ENCODE measurements at regions not wholly inside any gene's neighbourhood (a gene's known extent, or its start where the extent isn't known, plus 50 kb on each side); places are given as distances from the start of the nearest gene placed in this dataset.
"Not testable (repeated sequence)": the region's sequence is repeated elsewhere in the genome, so short reads cannot be mapped to it uniquely, and the experiment has no call there.

DNA sequence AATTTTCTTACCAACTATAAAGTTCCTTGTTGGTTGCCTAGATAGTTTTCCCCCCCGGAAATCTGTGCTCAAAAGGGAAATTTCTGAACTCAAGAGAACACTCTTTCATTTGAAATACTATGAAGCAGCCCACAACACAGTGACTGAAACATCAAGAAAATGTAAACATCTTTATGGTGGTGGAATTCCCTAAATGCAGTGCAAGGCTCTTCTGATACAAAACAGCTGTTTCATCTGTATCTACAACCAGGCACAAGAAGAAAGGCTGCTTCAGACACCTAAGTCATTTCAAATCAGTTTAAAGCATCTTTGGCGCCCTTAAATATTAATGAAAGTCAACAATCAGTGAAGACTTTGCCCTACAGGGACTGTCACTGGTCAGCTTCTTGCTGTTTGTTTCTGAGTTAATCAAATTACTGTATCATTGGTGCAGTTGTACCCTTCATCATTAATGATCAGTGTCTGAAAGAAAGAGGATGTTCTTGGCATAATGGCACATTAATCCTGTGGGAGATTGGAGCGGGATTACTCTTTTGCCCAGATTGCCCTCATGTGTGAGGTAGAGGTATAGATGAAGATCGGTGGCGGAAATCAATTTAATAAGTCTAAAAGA is 947.0 kb downstream of the NR2F1-AS1 start:
- no peak for DNase-seq

DNA sequence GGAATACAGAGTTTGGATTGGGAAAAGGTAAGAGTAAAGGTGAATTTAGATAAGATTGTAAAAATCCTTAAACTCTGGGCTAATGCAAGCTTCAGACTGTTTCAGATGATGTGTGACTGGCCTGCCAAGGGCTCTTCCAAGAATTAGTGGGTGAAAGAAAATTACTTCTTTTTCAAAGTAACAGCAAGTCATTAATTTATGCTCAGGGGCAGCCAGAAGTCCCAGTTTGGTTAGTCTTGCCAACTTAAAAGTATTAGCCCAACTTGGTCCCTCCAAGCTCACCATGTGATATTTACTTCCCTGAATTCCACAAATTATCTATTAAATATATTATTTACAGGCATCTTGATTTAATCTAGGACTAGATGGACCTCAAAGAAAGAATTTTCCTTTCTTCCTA is 947.8 kb downstream of the NR2F1-AS1 start:
- no peak for DNase-seq

DNA sequence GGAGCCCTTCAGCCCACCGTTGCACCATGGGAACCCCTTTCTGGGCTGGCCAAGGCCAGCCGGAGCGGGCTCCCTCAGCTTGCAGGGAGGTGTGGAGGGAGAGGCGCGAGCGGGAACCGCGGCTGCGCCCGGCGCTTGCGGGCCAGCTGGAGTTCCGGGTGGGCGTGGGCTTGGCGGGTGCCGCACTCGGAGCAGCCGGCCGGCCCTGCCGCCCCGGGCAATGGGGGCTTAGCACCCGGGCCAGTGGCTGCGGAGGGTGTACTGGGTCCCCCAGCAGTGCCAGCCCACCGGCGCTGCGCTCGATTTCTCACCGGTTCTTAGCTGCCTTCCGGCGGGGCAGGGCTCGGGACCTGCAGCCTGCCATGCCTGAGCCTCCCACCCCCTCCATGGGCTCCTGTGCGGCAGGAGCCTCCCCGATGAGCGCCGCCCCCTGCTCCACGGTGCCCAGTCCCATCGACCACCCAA is 949.8 kb downstream of the NR2F1-AS1 start:
- DNase-seq, result not testable (repeated sequence)

DNA sequence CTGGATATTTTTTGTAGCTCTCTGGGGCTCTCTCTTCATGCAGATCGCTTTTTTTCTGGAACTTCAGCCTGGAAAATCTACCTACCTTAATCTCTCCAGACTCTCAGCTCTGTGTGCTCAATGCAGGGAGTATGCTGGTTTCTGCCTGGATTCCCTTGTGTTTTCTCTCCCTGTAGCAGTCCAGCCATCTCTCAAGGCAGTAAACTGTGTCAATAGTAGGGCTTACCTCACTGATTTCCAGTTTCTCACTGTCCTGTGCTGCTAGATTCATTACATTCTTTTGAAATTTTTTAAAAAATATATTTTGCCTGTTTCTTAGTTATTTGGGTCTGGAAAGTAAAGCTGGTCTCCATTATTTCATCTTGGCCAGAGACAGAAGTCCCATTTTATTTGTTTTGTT is 951.4 kb downstream of the NR2F1-AS1 start:
- no peak for DNase-seq

DNA sequence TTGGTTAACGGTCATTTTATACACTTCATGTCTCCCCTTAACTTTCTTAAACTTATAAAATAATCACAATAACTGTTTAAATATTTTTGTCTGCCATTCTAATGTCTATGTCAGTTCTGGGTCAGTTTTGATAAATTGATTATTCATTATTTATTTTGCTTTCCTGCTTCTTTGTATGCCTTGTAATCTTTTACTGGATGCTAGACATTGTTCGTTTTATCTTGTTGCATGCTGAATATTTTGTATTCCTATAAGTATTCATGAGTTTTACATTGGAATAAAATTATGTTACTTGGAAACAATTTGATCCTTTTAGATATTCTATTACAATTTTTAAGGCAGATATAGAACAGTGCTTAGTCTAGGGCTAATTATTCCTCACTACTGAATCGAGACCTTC is 952.0 kb downstream of the NR2F1-AS1 start:
- DNase-seq, result no peak

DNA sequence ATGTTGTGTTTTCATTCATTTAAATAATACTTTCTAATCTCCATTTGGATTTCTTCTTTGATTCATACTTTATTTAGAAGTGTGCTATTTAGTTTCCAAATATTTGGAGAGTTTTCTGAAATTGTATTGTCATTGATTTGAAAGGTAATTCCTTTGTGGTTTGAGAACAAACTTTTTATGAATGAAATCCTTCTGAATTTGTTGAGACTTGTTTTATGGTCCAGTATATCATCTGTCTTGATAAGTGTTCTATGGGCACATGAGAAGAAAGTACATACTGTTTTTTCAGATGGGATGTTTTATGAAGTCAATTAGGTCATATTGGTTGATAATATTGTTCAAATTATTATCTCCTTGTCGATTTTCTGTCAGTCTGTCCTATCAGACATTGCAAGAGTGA is 953.8 kb downstream of the NR2F1-AS1 start:
- DNase-seq, result no peak

DNA sequence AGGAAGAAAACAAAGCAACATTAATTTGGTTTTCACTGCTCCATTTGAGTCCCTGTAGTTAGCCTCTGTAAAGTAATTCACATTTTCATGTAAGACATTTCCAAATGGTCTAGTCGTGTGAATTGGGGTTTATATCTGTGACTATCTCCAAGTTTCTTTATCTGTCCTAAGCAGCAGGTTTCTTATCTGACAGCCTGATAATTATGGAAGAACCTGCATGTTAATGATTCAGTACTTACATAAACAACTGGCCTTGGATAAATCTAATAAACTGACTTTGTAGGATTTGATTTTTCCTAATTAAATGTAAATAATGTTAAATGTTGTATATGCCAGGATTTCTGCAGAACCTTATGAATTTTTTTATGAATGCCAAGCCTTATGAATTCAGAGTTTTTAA is 964.9 kb downstream of the NR2F1-AS1 start:
- DNase-seq, result no peak

DNA sequence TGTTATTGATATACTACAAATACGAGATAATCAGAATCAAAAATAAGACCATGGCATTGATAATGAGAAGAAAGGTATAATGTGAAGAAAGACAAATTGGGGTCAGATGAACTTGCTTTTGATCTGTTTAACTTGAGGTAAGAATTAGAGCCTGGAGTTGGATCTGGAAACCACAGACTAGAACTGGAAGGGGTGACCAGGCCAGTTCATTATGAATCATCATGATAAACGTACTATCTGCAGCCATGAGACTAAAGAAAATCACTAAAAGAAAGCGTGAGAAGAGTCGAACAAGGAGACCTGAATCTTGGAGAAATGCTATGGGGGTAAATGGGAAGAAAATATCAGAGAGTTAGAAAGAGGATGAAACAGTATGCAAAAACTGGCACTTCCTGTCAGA is 967.5 kb downstream of the NR2F1-AS1 start:
- no peak for DNase-seq

DNA sequence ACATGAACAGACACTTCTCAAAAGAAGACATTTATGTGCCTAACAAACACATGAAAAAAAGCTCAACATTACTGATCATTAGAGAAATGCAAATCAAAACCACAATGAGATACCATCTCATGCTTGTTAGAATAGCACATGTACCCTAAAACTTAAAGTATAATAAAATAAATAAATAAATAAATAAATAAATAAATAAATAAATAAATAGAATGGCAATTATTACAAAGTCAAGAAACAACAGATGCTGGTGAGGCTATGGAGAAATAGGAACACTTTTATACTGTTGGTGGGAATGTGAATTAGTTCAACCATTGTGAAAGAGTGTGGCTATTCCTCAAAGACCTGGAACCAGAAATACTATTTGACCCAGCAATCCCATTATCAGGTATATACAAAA is 970.6 kb downstream of the NR2F1-AS1 start:
- DNase-seq, result not testable (repeated sequence)

DNA sequence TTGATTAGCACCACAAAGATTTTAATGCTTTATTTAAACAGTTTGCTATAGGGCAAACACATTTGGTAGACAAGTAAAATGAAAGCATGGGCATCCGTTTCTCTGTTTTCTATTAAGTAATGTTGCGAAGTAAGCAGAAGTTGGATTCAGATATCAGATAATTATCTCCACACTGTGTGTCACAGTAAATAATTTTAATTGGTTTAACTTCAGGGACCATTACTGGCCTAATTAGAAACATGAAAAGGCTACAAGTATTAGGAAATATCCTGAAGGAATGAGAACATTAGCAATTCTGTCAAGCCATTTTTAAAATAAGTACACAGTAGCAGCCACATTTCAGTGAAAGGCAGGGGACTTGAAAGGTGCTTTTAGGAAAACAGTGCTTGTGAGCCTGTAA is 975.4 kb downstream of the NR2F1-AS1 start:
- DNase-seq, result no peak

DNA sequence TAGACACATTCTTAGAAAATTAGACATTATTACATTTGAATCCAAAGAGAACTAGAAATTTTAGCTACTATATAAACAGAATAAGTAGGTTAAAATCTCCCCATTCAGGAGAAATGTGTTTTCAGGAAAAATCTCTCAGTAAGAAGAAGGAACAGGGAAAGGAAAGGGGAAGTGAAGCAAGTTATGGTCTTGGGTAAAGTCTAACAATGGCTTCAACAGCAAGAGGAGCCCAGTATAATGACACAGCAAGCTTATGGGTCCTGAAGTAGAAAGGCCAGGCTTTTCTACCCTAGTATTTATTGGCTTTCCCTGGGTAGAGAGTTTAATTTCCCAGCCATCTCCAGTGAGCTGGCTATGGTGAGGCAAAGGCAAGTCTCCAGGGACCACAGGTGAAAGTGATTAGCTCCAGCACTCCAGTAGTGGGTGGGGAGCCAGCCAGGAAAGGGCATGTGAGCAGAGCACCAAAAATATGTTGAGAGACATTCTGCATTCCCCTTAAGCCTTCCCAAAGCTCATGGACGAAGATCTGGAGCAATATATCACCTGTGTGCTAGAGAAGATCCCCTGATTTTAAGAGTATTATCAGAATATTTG is 981.7 kb downstream of the NR2F1-AS1 start:
- DNase-seq, result no peak

DNA sequence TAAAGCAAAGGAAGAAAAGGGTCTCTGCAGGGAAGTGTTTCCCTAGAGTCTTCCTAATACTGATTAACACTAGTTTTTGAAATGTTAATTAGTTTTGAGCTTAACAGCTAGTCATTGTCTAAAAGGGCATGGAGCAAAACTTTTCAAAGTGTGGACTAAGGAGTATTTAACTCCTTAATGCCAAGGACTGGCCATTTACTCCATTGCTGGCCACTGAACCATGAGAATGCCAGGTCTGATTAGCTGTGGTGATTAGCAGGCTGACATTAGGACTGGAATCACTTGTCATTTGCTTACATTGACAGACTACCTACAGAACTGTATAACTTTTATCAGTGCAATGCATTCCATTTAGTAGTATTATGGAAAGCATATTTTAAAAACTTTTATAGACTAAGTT is 987.0 kb downstream of the NR2F1-AS1 start:
- no peak for DNase-seq

DNA sequence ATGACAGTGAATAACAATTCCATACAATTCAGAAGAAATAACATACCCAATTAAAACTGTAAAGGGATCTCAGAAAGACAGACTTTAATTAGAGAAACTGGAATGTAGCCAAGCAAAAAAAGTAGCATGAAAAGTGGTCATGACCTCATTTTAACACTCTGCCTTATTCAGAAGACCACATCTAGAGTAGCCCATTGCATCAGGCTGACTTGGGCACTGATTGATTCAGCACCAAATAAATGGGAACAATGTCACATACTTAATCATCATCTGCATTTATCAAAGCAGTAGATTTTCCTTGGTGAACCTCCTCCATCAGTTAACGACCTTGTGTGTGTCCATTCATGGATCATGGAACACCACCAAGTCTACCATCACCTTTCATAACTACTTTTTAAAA is 992.1 kb downstream of the NR2F1-AS1 start:
- no peak for DNase-seq

DNA sequence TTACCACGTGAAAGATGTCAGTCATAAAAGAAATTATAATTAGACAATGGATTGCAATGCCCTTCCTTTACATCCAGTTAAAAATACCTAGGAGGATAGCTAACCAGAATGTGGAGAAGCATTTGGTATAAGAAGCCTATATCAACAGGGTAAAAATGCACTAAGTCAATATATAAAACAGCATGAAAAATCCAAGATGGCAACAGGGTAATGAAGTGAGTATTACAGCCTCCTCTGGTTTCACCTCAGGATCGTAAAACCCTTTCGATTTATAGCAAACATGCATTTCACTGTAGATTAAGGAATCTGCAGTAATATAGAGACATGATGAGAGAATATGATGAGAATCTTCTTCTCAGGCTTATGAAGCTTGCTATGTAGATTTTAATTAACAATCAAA is 999.3 kb downstream of the NR2F1-AS1 start:
- DNase-seq, result no peak

DNA sequence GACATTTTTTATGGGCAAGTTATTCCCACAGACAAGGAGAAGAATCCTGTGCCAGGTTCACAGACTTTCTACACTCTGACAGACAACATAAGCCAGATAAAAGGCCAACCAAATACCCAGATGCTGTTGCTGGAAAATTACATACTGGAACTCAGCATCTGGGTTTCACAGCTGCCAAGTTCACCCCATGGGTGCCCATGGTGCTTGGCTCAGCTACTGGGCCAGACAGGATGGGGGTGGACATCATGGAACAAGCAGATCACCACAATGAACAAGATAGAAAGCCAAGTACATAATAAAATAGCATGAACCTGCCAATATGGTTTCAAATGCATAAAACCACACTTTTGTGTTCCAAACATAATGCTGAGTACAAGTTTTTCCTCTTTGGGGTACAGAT is 999.8 kb downstream of the NR2F1-AS1 start:
- no peak for DNase-seq

DNA sequence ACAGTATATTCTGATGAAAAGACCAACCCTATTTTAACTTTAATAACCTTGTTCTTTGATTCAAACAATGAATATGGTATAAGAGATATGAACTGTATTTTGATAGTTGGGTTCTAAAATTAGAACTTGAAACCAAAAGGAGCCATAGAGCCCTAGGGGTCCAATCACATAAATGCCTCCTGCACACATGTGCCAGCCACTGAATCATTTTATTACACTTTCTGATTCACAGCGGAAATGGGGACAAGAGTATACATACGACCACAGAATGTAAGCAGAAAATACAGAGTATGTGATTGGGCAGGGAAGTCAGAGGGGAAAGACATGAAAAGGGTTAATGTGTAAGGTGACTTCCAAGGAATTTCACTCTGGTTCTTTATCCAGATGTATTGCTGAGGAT is 1000.2 kb downstream of the NR2F1-AS1 start:
- no peak for DNase-seq

DNA sequence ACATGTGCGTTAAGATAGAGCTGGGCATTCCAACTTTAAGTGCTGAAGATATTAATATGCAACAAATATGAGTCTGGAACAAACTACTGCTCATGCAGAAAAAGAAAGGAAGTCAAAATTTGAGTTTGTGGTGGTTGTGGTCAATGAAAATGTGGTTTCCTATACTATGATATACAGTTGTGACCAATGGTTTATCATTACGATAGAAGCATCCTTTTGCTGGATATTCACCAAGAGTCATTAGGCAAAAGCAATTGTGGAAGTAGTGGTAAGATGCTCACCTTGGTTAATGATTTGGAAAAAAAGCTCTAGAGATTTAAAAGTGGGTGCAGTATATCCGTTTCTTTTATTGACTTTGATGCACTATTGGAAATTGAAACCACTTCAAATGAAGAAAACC is 1007.0 kb downstream of the NR2F1-AS1 start:
- no peak for DNase-seq

DNA sequence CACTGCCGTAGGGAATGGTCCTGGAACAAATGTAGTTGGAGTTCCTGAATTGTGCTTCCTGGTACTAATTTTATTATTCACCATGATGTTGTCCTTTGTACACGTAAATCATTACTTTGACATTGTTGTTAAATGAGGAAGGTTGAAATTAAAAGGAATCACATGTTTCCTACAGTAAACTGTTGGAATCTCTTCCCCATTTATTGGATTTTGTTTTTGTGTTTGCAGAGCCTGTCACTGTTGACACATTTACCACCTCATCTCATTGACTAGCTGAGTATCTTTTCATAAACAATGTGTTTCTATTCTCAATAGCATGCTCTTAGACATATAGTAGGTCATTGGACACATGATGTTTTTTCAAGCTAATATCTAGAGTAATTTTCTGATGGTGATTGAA is 1012.5 kb downstream of the NR2F1-AS1 start:
- no peak for DNase-seq

DNA sequence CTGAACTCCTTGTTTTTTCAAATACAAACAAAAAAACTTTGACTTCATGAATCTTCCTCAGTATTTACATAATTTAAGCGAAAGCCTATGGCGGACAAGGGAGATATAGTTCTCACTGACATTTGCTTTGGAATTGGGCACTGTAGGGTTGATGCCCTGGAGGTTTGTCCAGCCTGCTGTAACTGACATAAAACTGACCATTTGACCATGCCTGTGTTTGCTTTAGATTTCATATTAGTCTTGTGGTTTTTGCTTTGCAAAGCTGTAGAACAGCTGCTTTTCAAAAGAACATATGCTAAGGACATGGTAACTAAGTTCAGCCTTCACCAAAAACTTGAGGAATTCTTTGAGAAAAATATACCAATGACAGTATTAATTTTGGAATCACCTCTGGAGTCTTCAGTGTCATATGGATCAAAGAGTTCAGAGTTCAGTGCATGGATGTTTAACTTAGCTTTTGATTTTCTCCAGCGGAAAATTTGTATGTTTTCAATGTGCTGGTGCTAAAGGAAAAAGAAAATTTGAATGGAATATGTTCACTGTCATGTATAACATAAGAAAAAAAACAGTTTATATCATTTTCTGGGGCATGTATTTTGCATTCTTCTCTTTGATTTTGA is 1013.1 kb downstream of the NR2F1-AS1 start:
- DNase-seq, result no peak

DNA sequence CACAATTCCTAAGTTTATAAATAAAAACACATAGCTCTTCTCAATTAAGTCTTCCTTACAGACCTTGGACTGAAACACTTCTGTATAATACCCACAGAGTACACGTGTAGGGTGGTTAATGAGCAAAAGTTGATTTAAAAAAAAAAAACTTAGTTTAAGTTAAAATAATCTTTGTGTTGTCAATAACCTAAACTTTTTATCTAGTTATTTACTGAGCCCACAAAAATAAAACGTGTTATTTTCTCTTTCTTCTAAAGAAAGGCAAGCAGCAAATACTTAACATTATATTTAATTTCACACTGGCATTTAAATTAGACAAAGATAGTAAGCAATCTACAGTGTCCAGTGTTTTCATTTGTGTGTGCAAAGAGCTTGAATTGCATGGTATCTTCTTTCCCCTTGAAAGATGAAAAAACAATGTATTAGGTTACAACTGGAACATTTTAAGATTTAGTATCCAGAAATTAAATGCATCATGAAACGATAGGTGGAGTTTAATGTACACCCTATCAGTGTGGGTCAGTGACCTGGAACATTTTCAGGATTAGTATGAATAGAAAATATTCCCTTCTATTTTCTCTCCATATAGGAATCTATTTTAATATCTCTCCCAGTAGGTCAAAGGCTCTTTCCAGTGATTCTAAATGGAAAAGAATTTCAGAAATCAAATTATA is 1014.8 kb downstream of the NR2F1-AS1 start:
- no peak for DNase-seq

DNA sequence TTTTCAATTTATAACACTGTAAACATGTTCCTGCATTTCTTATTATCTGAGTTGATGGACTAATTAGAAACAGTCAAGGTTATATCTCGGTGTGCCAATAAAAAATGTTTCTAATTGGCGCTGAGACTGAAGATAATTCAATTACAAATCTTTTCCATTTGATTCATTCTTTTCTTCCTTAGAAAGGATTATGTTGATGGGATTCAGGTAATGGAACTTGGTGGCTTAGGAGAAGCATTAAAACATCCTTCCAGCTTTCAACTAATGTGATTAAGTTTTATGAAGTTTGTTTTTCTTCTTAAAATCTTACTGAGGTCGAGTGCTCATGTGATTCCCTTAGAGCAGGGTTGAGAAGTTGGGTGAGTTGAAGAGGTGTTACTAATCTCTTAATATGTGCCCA is 1015.3 kb downstream of the NR2F1-AS1 start:
- DNase-seq, result no peak

DNA sequence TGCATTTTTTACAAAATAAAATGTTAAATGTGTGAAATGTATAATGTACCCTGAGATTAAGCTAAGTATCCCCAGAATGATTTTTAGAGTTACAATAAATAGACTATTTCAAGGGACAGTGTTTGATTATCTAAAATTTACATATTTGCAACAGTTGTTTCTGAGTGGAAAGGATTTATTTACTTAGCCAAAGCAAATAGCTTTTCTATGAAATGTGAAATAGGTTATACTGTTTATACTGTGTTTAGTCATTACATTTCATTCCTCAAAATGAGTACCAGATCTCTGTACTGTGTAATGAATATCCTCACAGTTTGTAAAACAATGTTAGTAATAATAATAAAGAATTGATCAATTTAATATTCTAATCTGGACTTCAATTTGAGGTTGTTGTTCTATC is 1019.0 kb downstream of the NR2F1-AS1 start:
- no peak for DNase-seq

DNA sequence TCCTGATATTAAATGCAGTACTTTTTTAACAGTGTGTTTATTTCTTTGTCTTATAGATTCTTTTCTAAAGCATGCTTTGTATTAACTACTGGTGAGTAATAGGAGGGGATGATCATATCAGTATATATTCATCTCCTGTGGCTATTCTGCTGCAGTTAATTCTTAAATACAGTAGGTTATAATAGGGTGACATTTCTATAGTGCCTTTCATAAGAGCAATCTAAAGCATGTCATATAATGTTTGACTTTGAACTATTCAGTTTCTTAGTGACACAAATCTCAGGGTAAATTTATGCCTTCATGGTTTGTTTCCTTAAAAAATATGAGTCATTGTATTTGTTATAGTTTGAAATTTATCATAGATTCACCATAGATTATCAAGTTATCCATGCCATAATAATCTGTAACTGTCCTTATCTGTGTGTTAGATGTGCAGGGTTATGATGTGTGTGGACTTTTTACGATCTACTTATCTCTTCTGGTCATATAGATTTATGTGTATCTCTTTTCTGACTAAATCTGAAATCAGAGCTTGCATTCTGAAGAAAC is 1019.5 kb downstream of the NR2F1-AS1 start:
- DNase-seq, result no peak

Measured in renal pelvis (tissue), 1 donor.